ENCODE measurements at regions not wholly inside any gene's neighbourhood (a gene's known extent, or its start where the extent isn't known, plus 50 kb on each side); places are given as distances from the start of the nearest gene placed in this dataset.
"Not testable (repeated sequence)": the region's sequence is repeated elsewhere in the genome, so short reads cannot be mapped to it uniquely, and the experiment has no call there.

DNA sequence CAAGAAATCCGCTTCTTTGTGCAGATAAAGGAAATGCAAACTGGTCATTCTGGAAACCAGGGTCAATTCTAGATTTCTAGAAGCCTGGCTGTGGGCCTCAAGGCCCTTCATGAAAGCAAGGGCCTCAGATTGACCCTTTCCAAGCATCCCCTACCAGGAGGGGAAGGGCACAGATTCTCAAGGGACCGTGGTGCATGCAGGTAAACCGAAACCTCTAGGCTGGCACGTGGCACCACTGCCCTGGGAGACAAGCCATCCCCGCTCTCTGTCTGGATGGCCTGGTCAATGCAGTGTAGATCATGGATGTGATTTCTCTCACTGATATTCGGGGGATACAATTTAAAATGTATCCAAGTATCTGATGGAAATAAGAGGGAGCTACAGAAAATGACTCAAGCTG is 69.4 kb downstream of the TOMM20 start:
- DNase-seq (ENCODE audit: low spot score) (no peak), ATAC-seq (no peak)
- intact Hi-C loops (cut with DNase I), result no loop called here

DNA sequence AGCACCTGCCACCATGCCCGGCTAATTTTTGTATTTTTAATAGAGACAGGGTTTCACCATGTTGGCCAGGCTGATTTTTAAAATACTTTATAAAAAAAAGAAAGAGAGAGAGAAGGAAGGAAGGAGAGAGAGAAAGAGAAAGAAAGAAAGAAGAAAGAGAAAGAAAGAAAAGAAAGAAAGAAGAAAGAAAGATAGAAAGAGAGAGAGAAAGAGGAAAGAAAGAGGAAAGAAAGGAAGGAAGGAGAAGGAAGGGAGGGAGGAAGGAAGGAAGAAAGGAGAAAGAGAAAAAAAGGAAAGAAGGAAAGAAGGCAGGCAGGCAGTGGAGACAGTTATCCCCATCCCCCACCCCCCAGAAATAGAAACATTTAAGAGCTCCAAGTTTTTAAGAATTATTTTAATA is 69.9 kb downstream of the TOMM20 start:
- intact Hi-C loops (cut with DNase I), result no loop called here
- DNase-seq (ENCODE audit: low spot score) (no peak), ATAC-seq (no peak)

DNA sequence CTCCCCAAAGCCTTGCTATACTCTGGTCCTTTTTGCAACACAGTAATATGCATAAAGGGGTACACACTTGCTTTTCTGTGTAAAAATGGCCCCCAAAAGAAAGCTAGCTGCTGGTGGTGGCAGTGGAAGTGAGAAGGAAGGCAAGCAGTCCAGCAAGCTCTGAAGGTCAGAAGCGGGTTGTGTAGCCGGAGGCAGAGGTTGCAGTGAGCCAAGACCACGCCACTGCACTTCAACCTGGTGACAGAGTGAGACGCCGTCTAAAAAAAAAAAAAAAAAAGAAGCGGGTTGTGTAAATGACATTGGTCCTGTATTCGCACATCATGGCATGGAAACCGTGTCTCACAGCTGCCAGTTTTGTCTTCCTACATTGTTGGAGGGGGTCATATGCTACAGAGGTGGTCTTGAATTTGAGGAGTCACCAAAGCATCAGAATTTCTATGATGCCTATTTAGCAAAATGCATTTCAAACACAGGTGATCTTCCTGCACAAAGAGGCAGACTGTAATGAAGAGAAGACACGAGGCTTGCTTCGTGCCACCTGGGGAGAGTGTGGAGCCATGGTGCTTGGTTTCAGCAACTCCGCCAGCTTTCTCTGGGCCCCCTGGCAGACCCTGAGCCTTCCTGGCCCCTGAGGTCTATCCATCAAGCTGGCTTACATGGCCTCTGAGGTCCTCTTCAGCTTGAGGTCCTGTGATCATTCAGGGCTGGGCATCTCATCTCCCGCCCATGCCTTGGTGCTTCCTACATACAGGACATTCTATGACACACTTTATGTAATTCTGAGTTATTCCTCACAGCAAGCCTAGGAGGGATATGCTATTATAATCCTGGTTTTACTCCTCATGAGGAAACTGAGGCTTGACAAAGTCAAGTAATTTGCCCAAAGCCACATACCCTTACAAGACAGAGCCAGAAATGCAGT is 71.0 kb downstream of the TOMM20 start:
- DNase-seq (ENCODE audit: low spot score) (no peak), ATAC-seq (no peak)
- intact Hi-C loops (cut with DNase I), result no loop called here

DNA sequence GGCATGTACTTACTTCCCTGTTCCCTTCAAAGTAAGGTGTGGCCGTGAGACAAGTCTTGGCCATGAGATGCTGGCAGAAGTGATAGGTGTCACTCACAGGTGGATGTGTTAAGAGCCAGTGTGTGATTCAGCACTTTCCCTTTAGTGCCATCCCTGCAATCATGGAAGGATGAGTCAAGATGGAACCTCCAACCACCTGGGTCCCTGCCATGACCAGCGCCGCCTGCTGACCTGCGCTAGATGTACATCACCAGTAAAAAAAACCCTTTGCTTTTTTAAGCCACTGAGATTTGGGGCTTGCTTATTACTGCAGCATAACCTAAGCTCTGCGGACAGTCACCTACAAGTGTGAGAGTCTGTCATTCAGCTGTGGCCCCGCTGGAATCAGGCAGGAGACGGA is 71.7 kb downstream of the TOMM20 start:
- DNase-seq (ENCODE audit: low spot score), result no peak
- no peak for ATAC-seq
- intact Hi-C loops (cut with DNase I), result no loop called here

DNA sequence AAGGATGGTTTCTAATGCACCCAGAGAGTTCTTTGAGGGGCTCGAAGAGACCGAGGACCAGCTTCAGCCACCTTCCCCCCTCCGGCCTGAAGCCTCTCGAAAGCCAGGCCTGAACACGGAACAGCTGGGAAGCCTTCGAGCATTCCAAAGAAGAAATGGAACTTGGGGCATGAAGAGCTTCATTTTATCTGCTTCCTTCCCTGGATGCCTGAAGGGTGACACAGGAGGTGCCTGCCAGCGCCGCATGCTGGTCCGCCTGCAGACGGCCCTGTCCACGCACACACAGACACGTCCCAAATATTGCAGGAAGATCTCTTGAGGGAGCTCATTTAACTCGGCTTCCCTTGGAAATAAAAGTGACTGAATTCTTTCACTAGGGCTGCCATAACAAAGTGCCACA is 73.7 kb downstream of the TOMM20 start:
- intact Hi-C loops (cut with DNase I), result no loop called here
- DNase-seq (ENCODE audit: low spot score) (no peak), ATAC-seq (no peak)

DNA sequence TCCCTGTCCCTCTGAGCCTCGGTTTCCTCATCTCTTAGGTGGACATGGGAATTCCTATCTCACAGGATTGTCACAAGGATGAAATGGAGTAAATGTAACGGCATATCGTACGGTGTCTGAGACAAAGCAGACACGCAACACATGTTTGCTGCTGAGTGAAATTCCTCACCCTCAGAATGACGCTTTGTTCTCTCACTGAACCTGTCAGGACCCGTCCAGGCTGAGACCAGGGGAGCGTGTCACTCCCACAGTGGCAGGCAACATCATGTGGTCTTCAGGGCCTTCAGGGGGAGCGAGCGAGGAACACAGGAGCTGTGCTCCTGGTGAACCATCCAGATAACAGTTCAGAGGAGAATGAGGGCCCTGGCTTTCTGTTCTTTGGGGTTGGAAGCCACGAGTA is 74.2 kb downstream of the TOMM20 start:
- no peak for ATAC-seq
- DNase-seq (ENCODE audit: low spot score), result peak; percentile 18
- intact Hi-C loops (cut with DNase I), result no loop called here

DNA sequence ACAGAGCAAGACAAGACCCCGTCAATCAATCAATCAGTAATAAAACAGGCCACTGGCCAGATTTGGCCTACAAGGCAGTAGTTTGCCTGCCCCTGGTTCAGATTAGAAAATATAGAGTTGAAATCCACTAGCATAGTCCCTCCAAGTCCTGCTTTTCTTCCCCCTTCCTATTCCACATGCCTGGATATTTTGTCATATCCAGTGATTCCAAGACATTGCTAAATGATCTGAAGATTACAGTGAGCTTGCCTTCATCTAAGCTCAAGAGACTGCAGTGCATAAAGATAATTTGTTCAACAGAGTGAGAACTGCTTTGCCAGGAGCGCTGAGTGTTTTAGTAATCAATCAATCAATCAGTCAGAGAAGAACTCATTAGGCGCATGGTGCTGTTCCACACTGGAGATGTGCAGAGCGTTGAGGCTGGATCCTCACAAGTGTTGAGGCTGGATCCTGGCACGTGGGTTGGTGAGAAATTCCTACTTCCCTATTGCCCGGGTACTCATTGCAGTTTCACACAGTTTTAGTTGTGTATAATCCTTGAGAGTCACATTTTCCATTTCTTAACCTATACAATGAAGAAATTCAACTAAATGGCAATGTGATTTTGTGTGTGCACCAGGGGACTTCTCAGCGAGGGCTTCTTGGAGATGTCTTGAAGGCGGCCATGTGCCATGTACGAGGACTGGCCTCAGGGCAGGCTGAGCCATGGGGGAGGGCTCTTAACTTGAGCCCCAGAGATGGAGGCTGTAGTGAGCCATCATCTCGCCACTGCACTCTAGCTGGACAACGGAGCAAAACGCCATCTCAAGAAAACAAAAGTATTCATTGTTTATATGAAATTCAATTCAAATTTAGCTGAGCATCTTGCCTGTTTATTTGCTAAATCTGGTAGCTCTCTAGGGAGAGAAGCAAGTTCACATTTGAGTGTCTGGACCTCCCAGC is 76.3 kb downstream of the TOMM20 start:
- DNase-seq (ENCODE audit: low spot score), result no peak
- intact Hi-C loops (cut with DNase I), result no loop called here
- no peak for ATAC-seq

DNA sequence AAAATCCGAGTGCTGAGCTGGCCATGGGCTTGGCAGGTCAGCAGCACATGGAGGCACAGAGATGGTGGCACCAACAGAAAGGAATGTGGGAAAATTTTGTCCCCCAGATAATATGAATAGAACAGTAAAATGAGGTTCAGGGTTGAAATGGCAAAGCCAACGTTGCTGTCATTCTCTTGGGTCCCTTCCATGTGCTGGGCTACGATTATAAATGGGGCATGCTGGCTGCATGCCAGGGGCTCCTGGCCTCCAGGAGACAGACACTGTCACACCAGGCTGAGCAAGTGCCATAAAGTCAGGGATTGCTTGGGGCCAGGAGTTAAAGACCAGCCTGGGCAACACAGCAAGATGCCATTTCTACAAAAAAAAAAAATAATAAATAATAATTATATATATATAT is 77.1 kb downstream of the TOMM20 start:
- intact Hi-C loops (cut with DNase I), result no loop called here
- no peak for ATAC-seq
- no peak for DNase-seq (ENCODE audit: low spot score)

DNA sequence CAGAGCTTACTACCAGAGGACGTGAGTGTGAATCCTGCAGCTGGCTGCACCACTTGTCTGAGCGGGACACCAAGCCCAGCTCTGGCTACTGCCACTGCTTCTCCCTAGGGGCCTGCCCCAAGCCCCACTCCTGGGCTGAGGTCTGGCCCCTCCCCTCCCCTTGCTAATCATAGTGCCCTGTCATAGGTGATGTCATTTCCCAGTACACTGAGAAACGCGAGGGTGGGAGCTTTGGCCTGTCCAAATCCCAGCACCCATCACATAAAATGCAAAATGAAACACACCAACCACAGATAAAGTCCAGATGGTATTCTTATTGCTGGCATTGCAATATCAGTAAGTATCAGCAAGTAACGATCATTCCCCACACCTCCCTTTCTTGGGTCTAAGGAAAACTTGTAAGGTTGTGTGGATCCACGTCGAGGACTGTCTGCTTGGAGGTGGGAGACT is 77.7 kb downstream of the TOMM20 start:
- intact Hi-C loops (cut with DNase I), result no loop called here
- no peak for DNase-seq (ENCODE audit: low spot score)
- no peak for ATAC-seq

DNA sequence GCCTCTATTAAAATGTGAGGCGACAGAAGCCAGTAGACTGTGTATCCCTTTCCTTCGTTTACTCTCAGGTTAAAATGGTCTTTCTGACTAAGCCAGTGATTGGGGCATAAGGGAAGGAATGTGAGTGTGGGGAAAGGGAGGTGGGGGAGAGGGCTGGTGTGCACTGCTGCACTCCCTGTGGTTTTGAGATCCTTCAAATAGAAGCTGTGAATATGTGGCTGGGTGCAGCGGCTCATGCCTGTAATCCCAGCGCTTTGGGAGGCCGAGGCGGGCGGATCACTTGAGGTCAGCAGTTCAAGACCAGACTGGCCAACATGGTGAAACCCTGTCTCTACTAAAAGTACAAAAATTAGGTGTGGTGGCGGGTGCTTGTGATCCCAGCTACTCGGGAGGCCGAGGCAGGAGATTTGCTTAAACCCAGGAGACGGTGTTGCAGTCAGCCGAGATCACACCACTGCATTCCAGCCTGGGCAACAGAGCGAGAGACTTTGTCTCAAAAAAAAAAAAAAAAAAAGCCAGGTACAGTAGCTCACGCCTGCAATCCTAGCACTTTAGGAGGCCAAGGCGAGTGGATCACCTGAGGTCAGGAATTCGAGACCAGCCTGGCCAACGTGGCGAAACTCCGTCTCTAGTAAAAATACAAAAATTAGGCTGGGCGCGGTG is 78.8 kb downstream of the TOMM20 start:
- ATAC-seq; DNase-seq (ENCODE audit: low spot score); intact Hi-C loops (cut with DNase I): not testable (repeated sequence)

DNA sequence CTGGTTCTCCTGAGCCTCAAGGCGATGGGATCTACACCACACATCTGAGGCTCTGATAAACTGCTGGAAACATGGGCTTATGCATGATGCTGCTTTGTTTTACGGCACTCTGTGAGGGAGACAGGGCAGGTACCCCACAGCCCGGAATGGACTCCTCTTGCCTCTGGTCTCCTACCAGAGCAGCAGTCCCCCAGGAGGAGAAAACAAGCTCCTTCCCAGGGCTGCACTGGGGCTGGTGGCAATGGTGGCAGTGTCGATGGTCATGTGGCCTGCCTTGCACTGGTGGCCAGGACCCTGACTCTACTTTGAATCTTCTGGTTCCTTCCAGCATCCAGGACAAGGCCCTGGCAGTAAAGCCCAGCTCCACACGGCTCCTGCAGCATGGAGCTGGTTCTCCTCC is 79.4 kb downstream of the TOMM20 start:
- intact Hi-C loops (cut with DNase I), result no loop called here
- no peak for DNase-seq (ENCODE audit: low spot score)
- ATAC-seq, result no peak

DNA sequence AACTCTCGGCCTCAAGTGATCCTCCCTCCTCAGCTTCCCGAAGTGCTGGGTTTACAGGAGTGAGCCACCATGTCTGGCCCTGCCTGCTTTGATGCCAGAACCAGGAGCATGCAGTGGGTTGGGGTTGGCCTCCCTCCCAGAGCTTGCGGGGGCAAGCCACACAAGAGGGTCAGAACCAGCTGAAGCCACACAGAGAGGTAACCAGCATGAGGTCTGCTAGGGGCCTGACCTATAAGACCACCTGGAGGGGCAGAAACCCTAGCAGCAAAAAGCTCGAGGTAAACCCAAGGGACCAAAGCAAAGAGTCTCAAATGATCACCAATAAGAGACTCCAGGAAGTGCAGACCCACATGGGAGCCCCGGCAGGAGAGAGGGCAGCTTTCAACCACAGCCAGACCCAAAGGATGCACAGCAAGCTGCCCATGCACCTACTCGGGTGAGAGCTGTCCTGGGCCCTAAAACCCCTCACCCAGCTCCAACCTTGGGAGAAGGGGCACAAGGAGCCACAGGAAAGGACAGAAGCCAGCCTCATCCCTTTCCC is 81.2 kb downstream of the TOMM20 start:
- intact Hi-C loops (cut with DNase I), result no loop called here
- ATAC-seq (no peak), DNase-seq (ENCODE audit: low spot score) (no peak)

DNA sequence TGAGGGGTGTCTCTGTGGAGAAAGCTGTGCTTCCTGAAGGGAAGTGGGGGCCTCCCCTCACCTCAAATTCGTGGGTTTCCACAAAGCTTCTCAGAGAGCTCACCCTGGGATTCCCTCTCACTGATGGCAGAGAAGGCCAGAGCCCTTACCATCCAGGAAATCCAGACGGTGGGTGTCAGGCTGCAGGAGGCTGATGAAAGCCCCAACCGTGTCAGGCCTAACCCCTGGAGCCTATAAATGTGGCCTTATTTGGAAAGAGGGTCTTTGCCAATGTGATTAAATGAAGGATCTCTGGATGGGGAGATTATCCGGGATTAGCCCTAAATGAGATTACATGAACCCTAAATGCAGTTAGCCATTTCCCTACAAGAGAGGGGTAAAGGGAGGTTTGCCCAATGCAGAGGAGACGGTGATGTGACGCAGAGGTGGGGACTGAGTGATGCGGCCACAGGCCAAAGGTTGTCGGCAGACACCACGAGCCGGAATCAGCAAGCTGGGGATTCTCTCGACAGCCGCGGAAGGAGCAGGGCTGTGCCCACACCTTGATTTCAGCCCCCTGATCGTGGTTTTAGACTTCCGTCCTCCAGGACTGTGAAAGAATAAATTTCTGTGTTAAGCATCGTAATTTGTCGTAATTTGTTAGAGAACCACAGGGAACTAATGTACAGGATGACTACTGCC is 82.6 kb downstream of the TOMM20 start:
- intact Hi-C loops (cut with DNase I), result no loop called here
- DNase-seq (ENCODE audit: low spot score) (no peak), ATAC-seq (no peak)

DNA sequence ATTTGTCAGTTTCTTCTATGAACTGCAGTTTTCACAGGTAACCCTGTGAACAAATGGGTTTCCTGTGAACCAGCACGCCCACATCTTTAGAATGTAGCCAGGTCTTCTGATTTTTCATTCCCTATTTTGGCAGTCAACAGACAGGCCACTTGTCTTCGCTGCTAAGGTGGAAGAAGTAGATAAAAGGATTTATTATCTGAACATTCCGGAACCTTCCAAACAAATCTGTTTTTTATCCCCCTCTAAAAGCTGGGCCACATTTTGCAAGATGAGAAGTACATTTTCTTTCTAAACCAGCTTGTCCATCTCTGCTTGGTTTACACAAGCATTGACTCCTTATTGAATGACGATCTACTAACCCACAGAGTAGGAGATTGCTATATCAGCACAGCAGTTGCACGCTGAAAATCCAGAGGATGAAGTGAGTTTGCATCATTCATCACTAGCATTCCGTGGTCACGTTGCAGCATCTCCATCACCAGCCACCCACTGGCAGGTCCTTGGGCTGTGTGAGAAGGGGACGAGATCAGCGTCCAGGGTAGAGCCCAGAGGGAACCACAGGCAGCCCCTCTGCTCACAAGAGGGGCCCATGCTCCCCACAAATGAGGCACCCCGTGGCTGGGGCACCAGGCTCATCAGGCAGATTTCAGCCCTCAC is 83.5 kb downstream of the TOMM20 start:
- ATAC-seq, result no peak
- intact Hi-C loops (cut with DNase I), result no loop called here
- no peak for DNase-seq (ENCODE audit: low spot score)

DNA sequence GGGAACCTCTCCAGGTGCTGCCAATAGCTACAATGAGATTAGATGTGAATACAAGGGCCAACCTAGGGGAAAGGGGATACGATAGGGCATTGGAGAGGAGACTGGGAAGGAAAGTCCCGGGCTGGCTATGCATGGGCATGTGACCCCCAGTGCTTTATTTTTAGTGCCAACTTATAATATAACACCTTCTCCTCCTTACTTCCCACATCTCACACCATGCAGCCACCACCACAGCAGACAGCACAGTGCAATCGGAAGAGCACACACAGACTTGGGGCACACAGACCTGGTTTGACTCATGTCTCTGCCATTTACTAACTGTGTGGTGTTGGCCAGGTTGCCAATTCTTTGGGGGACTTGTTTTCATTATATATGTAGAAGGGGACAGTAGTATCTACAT is 85.4 kb downstream of the TOMM20 start:
- ATAC-seq (no peak), DNase-seq (ENCODE audit: low spot score) (no peak)
- intact Hi-C loops (cut with DNase I), result no loop called here

DNA sequence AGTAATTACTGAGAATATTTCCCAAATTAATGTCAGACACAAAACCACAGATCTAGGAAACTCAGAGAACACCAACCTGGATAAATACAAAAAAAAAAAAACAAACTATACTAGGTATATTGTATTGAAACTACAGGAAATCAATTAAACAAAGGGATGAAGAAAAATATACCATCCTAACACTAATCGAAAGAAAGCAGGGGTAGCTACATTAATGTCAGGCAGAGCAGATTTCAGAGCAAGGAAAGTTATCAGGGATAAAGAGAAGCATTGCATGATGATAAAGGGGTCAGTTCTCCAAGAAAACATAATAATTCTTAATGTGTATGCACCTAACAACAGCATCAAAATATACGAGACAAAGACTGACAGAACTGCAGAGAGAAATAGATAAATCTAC is 89.9 kb downstream of the TOMM20 start:
- DNase-seq (ENCODE audit: low spot score) (no peak), ATAC-seq (no peak)
- intact Hi-C loops (cut with DNase I), result no loop called here

DNA sequence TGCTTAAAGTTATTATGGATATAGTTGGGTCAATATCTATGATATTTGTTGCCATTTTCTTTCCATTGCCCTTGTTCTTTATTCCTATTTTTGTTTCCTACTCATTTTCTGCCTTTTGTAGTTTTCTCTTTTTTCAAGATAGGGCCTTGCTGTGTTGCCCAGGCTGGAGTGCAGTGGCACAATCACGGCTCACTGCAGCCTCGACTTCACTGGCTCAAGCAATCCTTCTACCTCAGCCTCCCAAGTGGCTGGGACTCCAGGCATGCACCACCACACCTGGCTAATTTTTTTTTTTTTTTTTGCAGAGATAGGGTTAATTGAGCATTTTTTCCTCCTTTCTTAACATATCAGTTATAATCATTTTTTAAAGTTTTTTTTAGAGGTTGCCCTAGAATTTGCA is 92.7 kb downstream of the TOMM20 start:
- no peak for ATAC-seq
- DNase-seq (ENCODE audit: low spot score), result no peak

DNA sequence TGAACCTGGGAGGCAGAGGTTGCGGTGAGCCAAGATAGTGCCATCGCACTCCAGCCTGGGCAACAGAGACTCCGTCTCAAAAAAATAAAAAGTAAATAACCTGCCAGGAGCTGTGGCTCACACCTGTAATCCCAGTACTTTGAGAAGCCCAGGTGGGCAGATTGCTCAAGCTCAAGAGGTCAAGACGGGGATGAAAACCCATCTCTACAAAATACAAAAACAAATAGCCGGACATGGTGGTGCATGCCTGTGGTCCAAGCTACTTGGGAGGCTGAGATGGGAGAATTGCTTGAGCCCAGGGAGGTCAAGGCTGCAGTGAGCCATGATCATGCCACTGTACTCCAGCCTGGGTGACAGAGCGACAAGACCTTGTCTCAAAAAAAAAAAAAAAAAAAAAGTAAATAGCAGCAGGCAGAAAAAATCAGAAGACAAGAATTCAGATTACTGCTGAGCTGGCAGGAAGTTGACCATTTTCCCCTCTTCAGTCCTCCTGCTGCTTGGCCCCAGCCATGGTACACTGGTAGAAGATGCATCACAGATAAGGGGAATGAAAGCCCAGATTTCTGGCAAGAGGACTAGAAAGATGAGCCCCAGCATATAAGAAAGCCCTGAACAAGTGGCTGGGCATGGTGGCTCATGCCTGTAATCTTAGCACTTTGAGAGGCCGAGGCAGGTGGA is 97.6 kb downstream of the TOMM20 start:
- peak; percentile 23 for DNase-seq (ENCODE audit: low spot score)
- no peak for ATAC-seq
- intact Hi-C loops (cut with DNase I), result no loop called here

More for the DNA sequence above, 92.7 kb downstream of the TOMM20 start:
- intact Hi-C loops (cut with DNase I), result no loop called here

Data from sciatic nerve (tissue), 2 donors.